HG03103 (cell line): ENCODE measurements at regions not wholly inside any gene's neighbourhood (a gene's known extent, or its start where the extent isn't known, plus 50 kb on each side); places are given as distances from the start of the nearest gene placed in this dataset.

Experiments used
- ATAC-seq: cut with Tn5 transposase; IDR thresholded peaks from one replicate; pipeline ENCODE4 v1.9.1; 2021; ENCODE audit warnings: low read depth; ENCODE audit not compliant: unreplicated experiment

GRCh38 chr7:13466874-13467547, 522.5 kb downstream of the ETV1 start:
- ATAC-seq, result no peak

GRCh38 chr7:13476881-13477444, 512.5 kb downstream of the ETV1 start:
- ATAC-seq, result no peak

GRCh38 chr7:13489386-13489785, 500.1 kb downstream of the ETV1 start:
- no peak for ATAC-seq

GRCh38 chr7:13496976-13497375, 492.5 kb downstream of the ETV1 start:
- no peak for ATAC-seq

GRCh38 chr7:13508586-13508985, 480.9 kb downstream of the ETV1 start:
- no peak for ATAC-seq

GRCh38 chr7:13518738-13519137, 470.7 kb downstream of the ETV1 start:
- no peak for ATAC-seq

GRCh38 chr7:13524076-13524475, 465.4 kb downstream of the ETV1 start:
- ATAC-seq, result no peak

GRCh38 chr7:13532028-13532753, 457.3 kb downstream of the ETV1 start:
- no peak for ATAC-seq

- ATAC-seq, result no peak
Measured at GRCh38 chr7:13538669-13539068, 450.8 kb downstream of the ETV1 start.

GRCh38 chr7:13540429-13540828, 449.0 kb downstream of the ETV1 start:
- no peak for ATAC-seq

GRCh38 chr7:13541326-13541725, 448.1 kb downstream of the ETV1 start:
- no peak for ATAC-seq

GRCh38 chr7:13542451-13542850, 447.0 kb downstream of the ETV1 start:
- ATAC-seq, result no peak

- ATAC-seq, result no peak
Measured at GRCh38 chr7:13551503-13551902, 438.0 kb downstream of the ETV1 start.

- no peak for ATAC-seq
Measured at GRCh38 chr7:13560441-13560840, 429.0 kb downstream of the ETV1 start.

- ATAC-seq, result no peak
Measured at GRCh38 chr7:13563257-13563656, 426.2 kb downstream of the ETV1 start.

GRCh38 chr7:13563680-13564079, 425.8 kb downstream of the ETV1 start:
- no peak for ATAC-seq

GRCh38 chr7:13577566-13578145, 411.8 kb downstream of the ETV1 start:
- no peak for ATAC-seq

GRCh38 chr7:13578294-13578693, 411.2 kb downstream of the ETV1 start:
- ATAC-seq, result no peak

GRCh38 chr7:13581097-13581496, 408.4 kb downstream of the ETV1 start:
- ATAC-seq, result no peak

GRCh38 chr7:13593854-13594253, 395.6 kb downstream of the ETV1 start:
- ATAC-seq, result no peak

GRCh38 chr7:13602036-13602435, 387.4 kb downstream of the ETV1 start:
- no peak for ATAC-seq

- ATAC-seq, result no peak
Measured at GRCh38 chr7:13603016-13603415, 386.4 kb downstream of the ETV1 start.
